B cell (primary cell): ENCODE measurements at regions not wholly inside any gene's neighbourhood (a gene's known extent, or its start where the extent isn't known, plus 50 kb on each side); places are given as distances from the start of the nearest gene placed in this dataset.

ENCODE experiments used
- EZH2 ChIP-seq: IDR thresholded peaks from 2 replicates; pipeline ENCODE4 v1.6.1; 2012; ENCODE audit warnings: borderline replicate concordance, low read depth, mild to moderate bottlenecking, moderate library complexity, low read length; ENCODE audit not compliant: insufficient read depth, poor library complexity, severe bottlenecking
- TF ChIP-seq, protein P1 (sequence below): fragments of 200-600 bp; IDR thresholded peaks from one replicate; pipeline ENCODE4 v1.8.0; 2022; ENCODE audit warnings: antibody characterized with exemption, mild to moderate bottlenecking

DNA sequence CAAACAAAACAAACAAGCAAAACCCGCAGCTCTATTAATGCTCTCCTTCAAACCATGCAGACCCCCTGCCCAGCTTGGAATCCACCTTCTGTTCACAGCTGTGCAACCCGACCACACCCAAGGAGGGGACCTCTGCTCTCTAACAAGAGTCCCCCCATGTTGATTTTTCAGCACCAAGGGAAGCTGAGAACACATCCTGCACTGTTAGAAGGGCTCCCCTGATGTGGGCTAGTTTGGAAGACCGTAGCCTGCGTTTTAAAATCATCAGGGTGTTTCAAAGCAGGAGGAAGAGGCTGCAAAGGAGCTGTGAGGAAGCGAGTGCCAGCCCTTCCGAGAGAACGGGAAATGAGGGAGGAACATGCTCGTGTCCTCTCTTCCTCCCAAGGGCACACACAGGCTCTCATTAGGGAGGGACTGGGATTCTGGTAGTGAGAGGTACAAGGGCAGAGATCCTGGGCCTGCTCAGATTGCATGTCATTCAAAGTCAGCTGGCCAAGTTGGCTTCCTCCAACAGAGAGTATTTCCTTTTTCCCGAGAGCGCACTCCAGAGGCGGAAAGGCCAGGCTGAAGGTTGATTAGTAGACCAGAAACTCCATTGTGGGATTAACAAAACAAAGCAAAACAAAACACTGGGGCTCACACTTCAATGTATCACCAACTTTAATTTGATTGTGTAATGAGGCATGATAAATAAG, 185.9 kb downstream of the SEMA6A start:
- TF ChIP-seq, protein P1, sequence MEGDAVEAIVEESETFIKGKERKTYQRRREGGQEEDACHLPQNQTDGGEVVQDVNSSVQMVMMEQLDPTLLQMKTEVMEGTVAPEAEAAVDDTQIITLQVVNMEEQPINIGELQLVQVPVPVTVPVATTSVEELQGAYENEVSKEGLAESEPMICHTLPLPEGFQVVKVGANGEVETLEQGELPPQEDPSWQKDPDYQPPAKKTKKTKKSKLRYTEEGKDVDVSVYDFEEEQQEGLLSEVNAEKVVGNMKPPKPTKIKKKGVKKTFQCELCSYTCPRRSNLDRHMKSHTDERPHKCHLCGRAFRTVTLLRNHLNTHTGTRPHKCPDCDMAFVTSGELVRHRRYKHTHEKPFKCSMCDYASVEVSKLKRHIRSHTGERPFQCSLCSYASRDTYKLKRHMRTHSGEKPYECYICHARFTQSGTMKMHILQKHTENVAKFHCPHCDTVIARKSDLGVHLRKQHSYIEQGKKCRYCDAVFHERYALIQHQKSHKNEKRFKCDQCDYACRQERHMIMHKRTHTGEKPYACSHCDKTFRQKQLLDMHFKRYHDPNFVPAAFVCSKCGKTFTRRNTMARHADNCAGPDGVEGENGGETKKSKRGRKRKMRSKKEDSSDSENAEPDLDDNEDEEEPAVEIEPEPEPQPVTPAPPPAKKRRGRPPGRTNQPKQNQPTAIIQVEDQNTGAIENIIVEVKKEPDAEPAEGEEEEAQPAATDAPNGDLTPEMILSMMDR = no peak
- TF ChIP-seq EZH2 = no peak
